GM12878 (cell line): ENCODE measurements at regions not wholly inside any gene's neighbourhood (a gene's known extent, or its start where the extent isn't known, plus 50 kb on each side); places are given as distances from the start of the nearest gene placed in this dataset.

Source experiments
- ATAC-seq: fragments of 200-7000 bp; cut with Tn5 transposase; 3 replicates; pipeline ENCODE4 v1.9.1; 2020; ENCODE audit warnings: mild to moderate bottlenecking, moderate library complexity
- BruUV-seq: library from RNA; stranded (reverse); fragments of 400-500 nt; replicated peaks from 2 replicates; lab custom pipeline; 2021; lab: Mats Ljungman, UMichigan
- CTCF ChIA-PET: fragments of 300-600 bp; sonication (Branson Sonifier 250); formaldehyde crosslinking; extraction: SDS; loops from one replicate; lab custom pipeline; 2021; ENCODE audit warnings: inconsistent platforms; lab: Yijun Ruan, JAX
- POLR2A ChIA-PET: fragments of 350-600 bp; formaldehyde crosslinking; extraction: SDS; loops from one replicate; lab custom pipeline; 2021; ENCODE audit warnings: inconsistent platforms; lab: Charles Lee
- RAD21 ChIA-PET: fragments of 300-600 bp; sonication (Branson Sonifier 250); formaldehyde crosslinking; loops from one replicate; lab custom pipeline; 2023; ENCODE audit warnings: antibody characterized with exemption; ENCODE audit not compliant: unreplicated experiment; lab: Charles Lee
- SMC1A ChIA-PET: fragments of 300-600 bp; sonication (Branson Sonifier 250); formaldehyde crosslinking; loops from one replicate; lab custom pipeline; 2023; ENCODE audit not compliant: unreplicated experiment, uncharacterized antibody; lab: Charles Lee
- DNase-seq: peaks from one replicate; pipeline ENCODE4 v3.0.0-alpha.2; 2011; ENCODE audit warnings: low read depth, low spot score
- FAIRE-seq: peaks from 3 replicates; lab custom pipeline; 2011; peaks lifted over from hg19 to GRCh38; lab: Jason Lieb, UNC
- H2AFZ ChIP-seq: 2 replicates; pipeline ENCODE4 v1.6.0; 2011; ENCODE audit warnings: low read depth, low read length, control low read depth; ENCODE audit not compliant: control insufficient read depth
- H3K27ac ChIP-seq: 2 replicates; pipeline ENCODE4 v1.5.1; 2011; ENCODE audit warnings: control low read depth; ENCODE audit not compliant: control insufficient read depth, insufficient read depth
- H3K27me3 ChIP-seq, 2 experiments: replicated peaks in 1 of 2; 2 replicates each; pipeline versions ENCODE4 v1.6.0 to v1.6.1; 2011; ENCODE audit warnings: low read length in 1 of 2; ENCODE audit not compliant: control insufficient read depth in 2 of 2, insufficient read depth in 2 of 2
- H3K36me3 ChIP-seq, 2 experiments: 2 replicates each; pipeline ENCODE4 v1.5.1; 2011; ENCODE audit warnings: low read length in 1 of 2; ENCODE audit not compliant: control insufficient read depth in 2 of 2, insufficient read depth in 2 of 2
- H3K4me1 ChIP-seq: 2 replicates; pipeline ENCODE4 v1.6.1; 2011; ENCODE audit warnings: mild to moderate bottlenecking, low read length, moderate library complexity, mixed read lengths; ENCODE audit not compliant: control insufficient read depth, insufficient read depth
- H3K4me2 ChIP-seq: 2 replicates; pipeline ENCODE4 v1.6.0; 2011; ENCODE audit warnings: control low read depth; ENCODE audit not compliant: control insufficient read depth, insufficient read depth
- H3K4me3 ChIP-seq: fragments of 200-600 bp; sonication (generic); 2 replicates; pipeline ENCODE4 v1.5.1; 2016
- H3K79me2 ChIP-seq: 2 replicates; pipeline ENCODE4 v1.6.0; 2011; ENCODE audit warnings: low read length; ENCODE audit not compliant: control insufficient read depth, insufficient read depth
- H3K9ac ChIP-seq: 2 replicates; pipeline ENCODE4 v1.8.0; 2011; ENCODE audit warnings: low read length, control low read depth, mixed read lengths; ENCODE audit not compliant: control insufficient read depth, insufficient read depth
- H3K9me3 ChIP-seq: replicated peaks from 3 replicates; pipeline ENCODE4 v1.5.1; 2011; ENCODE audit warnings: mild to moderate bottlenecking, low read length; ENCODE audit not compliant: control insufficient read depth, insufficient read depth
- H4K20me1 ChIP-seq: 2 replicates; pipeline ENCODE4 v1.6.0; 2011; ENCODE audit not compliant: control insufficient read depth, insufficient read depth
- CTCF ChIP-seq, 3 experiments: IDR thresholded peaks in 2 of 3; conservative IDR thresholded peaks in 1 of 3; 2 replicates each; pipeline ENCODE4 v1.5.1; 2011; ENCODE audit warnings: low read depth in 3 of 3, low read length in 3 of 3, mild to moderate bottlenecking in 3 of 3, control low read depth in 2 of 3, moderate library complexity in 2 of 3, inconsistent platforms in 1 of 3, mixed read lengths in 1 of 3; ENCODE audit not compliant: control insufficient read depth in 2 of 3, insufficient read depth in 1 of 3; ENCODE audit errors: extremely low read depth in 1 of 3
- FOXK2 ChIP-seq: fragments of 450-650 bp; IDR thresholded peaks from 2 replicates; pipeline ENCODE4 v1.6.1; 2017; ENCODE audit warnings: mild to moderate bottlenecking, moderate library complexity
- FOXM1 ChIP-seq: IDR thresholded peaks from 2 replicates; pipeline ENCODE4 v1.6.1; 2012; ENCODE audit warnings: low read depth, mild to moderate bottlenecking, inconsistent platforms, low read length, moderate library complexity
- KDM1A ChIP-seq: fragments of 200-600 bp; sonication (generic); IDR thresholded peaks from 2 replicates; pipeline ENCODE4 v1.6.1; 2016; ENCODE audit warnings: borderline replicate concordance
- MAX ChIP-seq: IDR thresholded peaks from 2 replicates; pipeline ENCODE4 v1.6.1; 2012; ENCODE audit warnings: low read depth, low read length, improper control_type of control experiment
- MEF2A ChIP-seq: IDR thresholded peaks from 2 replicates; pipeline ENCODE4 v1.6.1; 2011; ENCODE audit warnings: low read depth, mild to moderate bottlenecking, low read length, moderate library complexity; ENCODE audit not compliant: insufficient read depth
- MXI1 ChIP-seq: fragments of 150-350 bp; IDR thresholded peaks from 2 replicates; pipeline ENCODE4 v1.6.1; 2011; ENCODE audit warnings: low read depth, mild to moderate bottlenecking, inconsistent platforms, low read length, improper control_type of control experiment
- NR2C1 ChIP-seq: fragments of 450-650 bp; IDR thresholded peaks from 2 replicates; pipeline ENCODE4 v1.6.1; 2017; ENCODE audit warnings: antibody characterized with exemption, mild to moderate bottlenecking, moderate library complexity
- NR2C2 ChIP-seq: IDR thresholded peaks from 2 replicates; pipeline ENCODE4 v1.6.1; 2011; ENCODE audit warnings: borderline replicate concordance, low read depth; ENCODE audit not compliant: control insufficient read depth, insufficient read length
- NR2F1 ChIP-seq: fragments of 450-650 bp; conservative IDR thresholded peaks from 2 replicates; pipeline ENCODE4 v1.6.1; 2017; ENCODE audit warnings: mild to moderate bottlenecking
- PAX8 ChIP-seq: fragments of 450-650 bp; IDR thresholded peaks from 2 replicates; pipeline ENCODE4 v1.6.1; 2017; ENCODE audit warnings: mild to moderate bottlenecking, moderate library complexity
- PBX3 ChIP-seq: IDR thresholded peaks from 2 replicates; pipeline ENCODE4 v1.6.1; 2011; ENCODE audit warnings: mild to moderate bottlenecking, low read depth, low read length, moderate library complexity; ENCODE audit not compliant: insufficient replicate concordance
- RAD21 ChIP-seq: IDR thresholded peaks from 2 replicates; pipeline ENCODE4 v1.6.1; 2011; ENCODE audit warnings: mild to moderate bottlenecking, low read depth, low read length, moderate library complexity; ENCODE audit not compliant: insufficient read depth
- SMC3 ChIP-seq: IDR thresholded peaks from 2 replicates; pipeline ENCODE4 v1.6.1; 2011; ENCODE audit warnings: low read length, improper control_type of control experiment, borderline replicate concordance
- WRNIP1 ChIP-seq: IDR thresholded peaks from 2 replicates; pipeline ENCODE4 v1.6.1; 2011; ENCODE audit warnings: low read depth, low read length, improper control_type of control experiment, borderline replicate concordance
- ZNF592 ChIP-seq: fragments of 450-650 bp; IDR thresholded peaks from 2 replicates; pipeline ENCODE4 v1.6.1; 2017; ENCODE audit warnings: mild to moderate bottlenecking, moderate library complexity
- in situ Hi-C: fragments of 300-500 bp; cut with MboI; formaldehyde crosslinking; loops from 9 replicates; pipeline ENCODE4 v1.14.3; 2018; ENCODE audit warnings: mixed read lengths
- intact Hi-C: fragments of 100-400 bp; cut with micrococcal nuclease; formaldehyde crosslinking; loops from one replicate; pipeline ENCODE4 v1.14.2; 2022; ENCODE audit not compliant: unreplicated experiment

- no peak for TF ChIP-seq PBX3
- TF ChIP-seq ZNF592 = no peak
These were observed 207.0 kb downstream of the HTR7 start (continued) for GRCh38 chr10:90650858-90651257.

- H3K4me1 ChIP-seq = no peaks in the 10 kb centered on the region
- no peak overlapping the region for H3K9ac ChIP-seq
- CTCF ChIA-PET = interaction anchor here (1.0 to 1.5 kb wide), 3 partner anchors 10 to 858 kb away, joined by 3 to 6 read pairs (median 4); no protein-coding TSS in a partner anchor
- POLR2A ChIA-PET = no interaction called here
- no peaks in the 10 kb centered on the region for H4K20me1 ChIP-seq
- no peaks in the 10 kb centered on the region for H3K79me2 ChIP-seq
- RAD21 ChIA-PET = no interaction called here
- DNase-seq (no peak), ATAC-seq (peak; percentile 62), FAIRE-seq (peak; percentile 41)
- H3K4me2 ChIP-seq = no peak overlapping the region
- intact Hi-C loops = loop anchor here (5.0 kb wide), 2 partner anchors 505 to 860 kb away; no protein-coding TSS in a partner anchor
- H2AFZ ChIP-seq = no peak overlapping the region
- no TSS peak for BruUV-seq
- no peaks in the 10 kb centered on the region for H3K36me3 ChIP-seq
- no peak overlapping the region for H3K4me3 ChIP-seq
- H3K9me3 ChIP-seq = no peaks in the 10 kb centered on the region
- in situ Hi-C loops = no loop called here
- H3K27me3 ChIP-seq = no peaks in the 10 kb centered on the region
- SMC1A ChIA-PET = interaction anchor here (0.6 to 1.3 kb wide), 3 partner anchors 213 to 700 kb away, joined by 3 read pairs; no protein-coding TSS in a partner anchor
- H3K27ac ChIP-seq = no peak overlapping the region
- TF ChIP-seq MEF2A (no peak), RAD21 (peak; percentile 50), WRNIP1 (no peak), KDM1A (no peak), NR2C1 (no peak), FOXM1 (no peak), MAX (no peak), PAX8 (no peak), NR2F1 (no peak), SMC3 (peak; percentile 26; the same call in 1 of the 2 replicates), FOXK2 (no peak), NR2C2 (no peak), MXI1 (no peak), CTCF (IDR thresholded peaks at IDR 0.05 in 2 of 3, conservative IDR thresholded peaks at IDR 0.05 in 1 of 3; ENCODE audit: control insufficient read depth in 2 of 3, extremely low read depth in 1 of 3, insufficient read depth in 1 of 3, low read depth in 3 of 3, low read length in 3 of 3) (peak; percentile 27 to 37 (median 35); a peak in 4 of 6 replicates)
These were observed 205.3 kb downstream of the HTR7 start for GRCh38 chr10:90652519-90652918.
